Activated T-helper 2 cell treated with anti-CD3 and anti-CD28 coated beads, Interferon-gamma antibody, Interleukin-2, Interleukin-4, amounts not matched to agents 10 μg/mL and 5 μg/mL and 100 μg/mL, durations not matched to agents 14 hours and 24 hours and 36 hours (primary cell): ENCODE measurements at regions not wholly inside any gene's neighbourhood (a gene's known extent, or its start where the extent isn't known, plus 50 kb on each side); places are given as distances from the start of the nearest gene placed in this dataset.

Source experiments
- DNase-seq: peaks from one replicate; pipeline ENCODE4 v3.0.0; 2021; ENCODE audit warnings: low spot score
- H3K27ac Mint-ChIP-seq: one replicate; pipeline ENCODE4 v1.8.0; 2021; ENCODE audit warnings: mixed read lengths
- H3K27me3 Mint-ChIP-seq: one replicate; pipeline ENCODE4 v1.8.0; 2021; ENCODE audit warnings: low read depth, mixed read lengths
- H3K36me3 Mint-ChIP-seq: one replicate; pipeline ENCODE4 v1.8.0; 2021; ENCODE audit warnings: low read depth, mixed read lengths
- H3K4me1 Mint-ChIP-seq: one replicate; pipeline ENCODE4 v1.8.0; 2021; ENCODE audit warnings: low read depth, mixed read lengths
- H3K4me3 Mint-ChIP-seq: one replicate; pipeline ENCODE4 v1.8.0; 2021; ENCODE audit warnings: low read depth, mild to moderate bottlenecking, moderate library complexity, mixed read lengths
- H3K9me3 Mint-ChIP-seq: one replicate; pipeline ENCODE4 v1.8.0; 2021; ENCODE audit warnings: mixed read lengths
- intact Hi-C: fragments of 100-400 bp; cut with micrococcal nuclease; formaldehyde crosslinking; loops from one replicate; pipeline ENCODE4 v1.15.1; 2023

DNA sequence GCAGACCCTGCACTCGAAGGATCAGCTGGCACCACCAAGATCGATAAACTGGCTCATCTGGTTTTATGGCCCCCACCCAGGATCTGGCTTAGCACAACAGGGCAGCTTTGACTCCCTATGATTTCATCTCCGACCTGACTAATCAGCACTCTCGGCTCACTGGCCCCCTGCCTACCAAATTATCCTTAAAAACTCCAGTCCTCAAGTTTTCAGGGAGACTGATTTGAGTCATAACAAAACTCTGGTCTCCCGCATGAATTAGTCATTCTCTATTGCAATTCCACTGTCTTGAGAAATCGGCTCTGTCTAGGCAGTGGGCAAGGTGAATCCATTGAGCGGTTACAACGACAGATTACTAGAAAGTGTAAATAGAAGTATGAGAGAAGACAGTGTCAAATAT is 521.9 kb upstream of the RGMA start:
- DNase-seq, result no peak
- H3K4me3 Mint-ChIP-seq, result no peak overlapping the region
- no peak overlapping the region for H3K27ac Mint-ChIP-seq
- H3K27me3 Mint-ChIP-seq, result no peaks in the 10 kb centered on the region
- H3K36me3 Mint-ChIP-seq, result no peaks in the 10 kb centered on the region
- H3K9me3 Mint-ChIP-seq, result no peaks in the 10 kb centered on the region
- H3K4me1 Mint-ChIP-seq, result no peaks in the 10 kb centered on the region
- intact Hi-C loops, result no loop called here

DNA sequence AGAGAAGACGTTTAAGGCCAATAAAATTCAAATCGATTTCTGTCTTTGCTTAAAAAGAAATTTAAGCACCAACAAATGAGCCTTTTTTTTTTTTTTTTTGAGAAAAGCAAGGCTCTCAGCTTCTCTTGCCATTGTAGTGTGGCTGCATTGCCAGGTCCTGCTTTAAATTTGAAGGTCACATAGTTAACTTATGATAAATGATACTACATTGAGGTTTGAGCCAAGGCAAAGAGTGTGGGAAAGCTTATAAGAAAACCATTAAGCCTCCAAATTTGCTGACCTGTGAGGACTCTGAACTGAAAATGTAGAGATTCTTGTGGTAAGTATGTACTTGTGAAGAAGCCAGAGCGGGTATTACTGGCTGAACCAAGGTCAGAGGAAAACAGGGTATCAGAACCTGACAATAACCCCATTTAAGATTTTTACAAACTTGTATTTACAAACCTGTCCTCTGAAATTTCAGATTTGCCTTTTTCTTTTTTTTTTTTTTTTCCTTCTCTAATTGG is 519.7 kb upstream of the RGMA start:
- no peak for DNase-seq
- Mint-ChIP-seq H3K4me3 (no peak overlapping the region), H3K27ac (no peak overlapping the region), H3K27me3 (no peaks in the 10 kb centered on the region), H3K4me1 (no peaks in the 10 kb centered on the region), H3K9me3 (no peaks in the 10 kb centered on the region), H3K36me3 (no peaks in the 10 kb centered on the region)
- intact Hi-C loops, result no loop called here

GRCh38 chr15:93603550-93603949 is 514.5 kb upstream of the RGMA start:
- intact Hi-C loops, result no loop called here
- no peaks in the 10 kb centered on the region for H3K36me3 Mint-ChIP-seq

GRCh38 chr15:93587059-93587521 is 498.1 kb upstream of the RGMA start:
- no peaks in the 10 kb centered on the region for H3K4me1 Mint-ChIP-seq
- H3K9me3 Mint-ChIP-seq, result no peaks in the 10 kb centered on the region
- no peak overlapping the region for H3K4me3 Mint-ChIP-seq
- intact Hi-C loops, result no loop called here
- H3K27ac Mint-ChIP-seq, result no peak overlapping the region
- no peaks in the 10 kb centered on the region for H3K36me3 Mint-ChIP-seq
- H3K27me3 Mint-ChIP-seq, result no peaks in the 10 kb centered on the region
- DNase-seq, result no peak

More at GRCh38 chr15:93603550-93603949, 514.5 kb upstream of the RGMA start:
- no peak overlapping the region for H3K4me3 Mint-ChIP-seq
- H3K4me1 Mint-ChIP-seq, result no peaks in the 10 kb centered on the region
- no peaks in the 10 kb centered on the region for H3K27me3 Mint-ChIP-seq
- H3K9me3 Mint-ChIP-seq, result no peaks in the 10 kb centered on the region
- DNase-seq, result no peak
- no peak overlapping the region for H3K27ac Mint-ChIP-seq

DNA sequence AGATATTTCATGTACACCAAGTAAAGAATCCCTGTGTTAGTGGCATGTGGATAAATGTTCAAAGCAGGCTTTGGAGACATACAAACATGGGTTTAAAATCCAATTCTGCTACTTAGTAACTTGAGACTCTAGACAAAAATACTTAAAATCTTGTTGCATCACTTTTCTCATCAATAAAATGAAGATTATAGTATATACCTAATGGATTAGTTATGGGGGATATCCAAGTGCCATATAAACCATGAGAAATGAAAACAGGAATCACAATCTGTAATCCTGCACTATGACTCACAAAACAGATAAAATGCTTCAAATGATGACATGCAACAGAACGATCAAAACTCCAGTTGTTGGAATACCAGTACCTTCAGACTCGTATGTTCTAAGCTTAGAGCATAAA is 496.0 kb upstream of the RGMA start:
- Mint-ChIP-seq H3K36me3 (no peaks in the 10 kb centered on the region), H3K9me3 (no peaks in the 10 kb centered on the region), H3K4me3 (no peak overlapping the region), H3K4me1 (no peaks in the 10 kb centered on the region), H3K27me3 (no peaks in the 10 kb centered on the region), H3K27ac (no peak overlapping the region)
- intact Hi-C loops, result no loop called here
- no peak for DNase-seq

- no peak overlapping the region for H3K27ac Mint-ChIP-seq
- intact Hi-C loops, result no loop called here
Measured at GRCh38 chr15:93583968-93584367, 495.0 kb upstream of the RGMA start.

DNA sequence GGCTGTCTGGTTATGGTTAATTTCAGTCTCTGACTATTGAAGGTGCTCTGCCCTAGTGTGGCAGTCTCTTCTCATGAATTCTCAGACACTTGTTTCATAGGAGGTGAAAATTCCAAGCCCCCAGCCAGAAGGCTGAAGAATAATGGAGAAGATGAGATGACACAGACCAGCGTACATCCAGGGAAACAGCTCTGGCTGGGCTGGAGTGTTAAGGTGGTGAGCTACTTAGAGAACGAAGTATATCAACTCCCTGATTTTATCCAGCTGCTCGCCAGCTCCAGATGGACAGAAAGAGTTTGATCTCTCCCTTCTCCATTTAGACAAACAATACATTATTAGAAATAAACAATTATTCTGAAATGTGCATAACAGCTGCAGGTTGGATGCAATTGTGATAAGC is 494.5 kb upstream of the RGMA start:
- Mint-ChIP-seq H3K36me3 (no peaks in the 10 kb centered on the region), H3K4me1 (no peaks in the 10 kb centered on the region), H3K4me3 (no peak overlapping the region), H3K27ac (no peak overlapping the region), H3K27me3 (no peaks in the 10 kb centered on the region), H3K9me3 (no peaks in the 10 kb centered on the region)
- no peak for DNase-seq
- intact Hi-C loops, result no loop called here

More at GRCh38 chr15:93583968-93584367, 495.0 kb upstream of the RGMA start:
- Mint-ChIP-seq H3K27me3 (no peaks in the 10 kb centered on the region), H3K4me3 (no peak overlapping the region), H3K4me1 (no peaks in the 10 kb centered on the region), H3K9me3 (no peaks in the 10 kb centered on the region), H3K36me3 (no peaks in the 10 kb centered on the region)
- no peak for DNase-seq

GRCh38 chr15:93570527-93570926 is 481.5 kb upstream of the RGMA start:
- no peaks in the 10 kb centered on the region for H3K27me3 Mint-ChIP-seq
- intact Hi-C loops, result no loop called here
- H3K36me3 Mint-ChIP-seq, result no peaks in the 10 kb centered on the region
- DNase-seq, result no peak
- no peaks in the 10 kb centered on the region for H3K9me3 Mint-ChIP-seq
- H3K4me1 Mint-ChIP-seq, result no peaks in the 10 kb centered on the region
- H3K4me3 Mint-ChIP-seq, result no peak overlapping the region
- H3K27ac Mint-ChIP-seq, result no peak overlapping the region

- Mint-ChIP-seq H3K27ac (no peak overlapping the region), H3K27me3 (no peaks in the 10 kb centered on the region)
Measured at GRCh38 chr15:93566762-93567161, 477.8 kb upstream of the RGMA start.

GRCh38 chr15:93565201-93565600 is 476.2 kb upstream of the RGMA start:
- H3K27ac Mint-ChIP-seq, result no peak overlapping the region
- intact Hi-C loops, result no loop called here
- H3K4me1 Mint-ChIP-seq, result no peaks in the 10 kb centered on the region
- no peak overlapping the region for H3K4me3 Mint-ChIP-seq
- H3K36me3 Mint-ChIP-seq, result no peaks in the 10 kb centered on the region
- no peaks in the 10 kb centered on the region for H3K27me3 Mint-ChIP-seq
- no peaks in the 10 kb centered on the region for H3K9me3 Mint-ChIP-seq
- no peak for DNase-seq

More at GRCh38 chr15:93566762-93567161, 477.8 kb upstream of the RGMA start:
- Mint-ChIP-seq H3K4me1 (no peaks in the 10 kb centered on the region), H3K4me3 (no peak overlapping the region), H3K36me3 (no peaks in the 10 kb centered on the region), H3K9me3 (no peaks in the 10 kb centered on the region)
- intact Hi-C loops, result no loop called here
- DNase-seq, result no peak

DNA sequence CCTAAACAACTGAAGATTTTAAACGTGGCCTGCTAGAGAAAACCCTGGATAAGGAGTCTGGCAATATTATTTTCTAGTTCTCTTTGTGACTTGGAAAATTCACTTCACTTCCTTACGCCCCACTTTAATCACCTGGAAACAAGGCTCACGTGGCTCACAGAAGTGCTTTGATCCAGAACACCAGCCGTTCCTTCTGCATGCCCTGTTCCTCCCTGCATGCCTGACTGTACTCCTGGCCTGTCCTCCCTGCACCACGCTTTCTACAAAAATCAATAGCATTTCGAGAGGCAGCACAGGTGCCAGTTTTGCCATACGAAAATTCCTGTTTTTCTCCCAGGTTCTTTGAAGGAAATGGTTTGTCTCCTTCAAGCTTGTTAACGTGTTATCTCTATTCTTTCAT is 474.2 kb upstream of the RGMA start:
- Mint-ChIP-seq H3K9me3 (no peaks in the 10 kb centered on the region), H3K4me3 (no peak overlapping the region), H3K27ac (no peak overlapping the region), H3K36me3 (no peaks in the 10 kb centered on the region), H3K27me3 (no peaks in the 10 kb centered on the region), H3K4me1 (no peaks in the 10 kb centered on the region)
- no peak for DNase-seq
- intact Hi-C loops, result no loop called here

GRCh38 chr15:93562395-93563123 is 473.5 kb upstream of the RGMA start:
- no peaks in the 10 kb centered on the region for H3K9me3 Mint-ChIP-seq
- H3K4me1 Mint-ChIP-seq, result no peaks in the 10 kb centered on the region
- intact Hi-C loops, result no loop called here

GRCh38 chr15:93557696-93558095 is 468.7 kb upstream of the RGMA start:
- no peaks in the 10 kb centered on the region for H3K36me3 Mint-ChIP-seq
- DNase-seq, result no peak
- H3K27ac Mint-ChIP-seq, result no peak overlapping the region
- no peaks in the 10 kb centered on the region for H3K4me1 Mint-ChIP-seq
- no peaks in the 10 kb centered on the region for H3K9me3 Mint-ChIP-seq
- intact Hi-C loops, result no loop called here
- H3K4me3 Mint-ChIP-seq, result no peak overlapping the region
- no peaks in the 10 kb centered on the region for H3K27me3 Mint-ChIP-seq

More at GRCh38 chr15:93562395-93563123, 473.5 kb upstream of the RGMA start:
- DNase-seq, result no peak
- H3K4me3 Mint-ChIP-seq, result no peak overlapping the region
- no peak overlapping the region for H3K27ac Mint-ChIP-seq
- no peaks in the 10 kb centered on the region for H3K27me3 Mint-ChIP-seq
- no peaks in the 10 kb centered on the region for H3K36me3 Mint-ChIP-seq
